ENCODE measurements at regions not wholly inside any gene's neighbourhood (a gene's known extent, or its start where the extent isn't known, plus 50 kb on each side); places are given as distances from the start of the nearest gene placed in this dataset.

DNA sequence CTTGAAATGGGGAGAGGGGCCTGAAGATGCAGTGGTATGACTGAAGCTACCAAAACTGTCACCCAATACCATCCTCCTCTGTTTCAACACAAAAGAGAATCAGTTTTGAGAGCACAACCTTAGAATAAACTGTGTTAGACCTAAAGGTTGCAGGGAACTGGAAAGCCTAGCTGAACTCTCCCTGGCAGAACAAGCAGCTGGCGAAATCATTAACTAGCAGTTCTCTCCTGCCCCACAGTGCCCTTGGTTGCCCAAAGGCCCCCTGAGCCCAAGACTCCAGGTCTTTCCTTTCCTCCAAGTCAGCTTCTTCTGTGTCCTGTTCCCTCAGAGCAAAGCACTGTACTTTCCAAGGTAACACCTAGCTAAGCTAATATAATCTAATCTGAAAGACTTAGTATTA is 135.4 kb upstream of the SLC30A5 start:
- Histone ChIP-seq H3K27ac (ENCODE audit: low read depth, low read length) (no peak overlapping the region), H3K27me3 (ENCODE audit: control insufficient read depth, insufficient read depth, low read length, poor library complexity, severe bottlenecking) (no peaks in the 10 kb centered on the region), H3K4me3 (ENCODE audit: low read length) (no peak overlapping the region), H3K36me3 (ENCODE audit: control insufficient read depth, insufficient read depth, low read length) (no peaks in the 10 kb centered on the region), H3K9ac (ENCODE audit: extremely low read depth, low read length, poor library complexity, severe bottlenecking) (no peak overlapping the region), H3K4me1 (ENCODE audit: control insufficient read depth, insufficient read depth, low read length) (peaks cover 5% of the 10 kb centered on the region), H3K9me3 (ENCODE audit: control insufficient read depth, low read length) (no peaks in the 10 kb centered on the region)
- Mint-ChIP-seq H3K9me3 (no peaks in the 10 kb centered on the region), H3K4me3 (no peak overlapping the region), H3K27me3 (ENCODE audit: insufficient read depth) (no peaks in the 10 kb centered on the region), H3K4me1 (peaks cover 10% of the 10 kb centered on the region), H3K36me3 (ENCODE audit: low read depth) (no peaks in the 10 kb centered on the region), H3K27ac (no peak overlapping the region)
- WGBS, 2 experiments (ENCODE audit: insufficient coverage in 1 of 2, insufficient read length in 1 of 2): 93% methylated on average over 1 of the region's 1 CpG; no CpG with 5 or more reads in 1 of the 2 experiments
- no peak for DNase-seq
- TF ChIP-seq, protein P1, sequence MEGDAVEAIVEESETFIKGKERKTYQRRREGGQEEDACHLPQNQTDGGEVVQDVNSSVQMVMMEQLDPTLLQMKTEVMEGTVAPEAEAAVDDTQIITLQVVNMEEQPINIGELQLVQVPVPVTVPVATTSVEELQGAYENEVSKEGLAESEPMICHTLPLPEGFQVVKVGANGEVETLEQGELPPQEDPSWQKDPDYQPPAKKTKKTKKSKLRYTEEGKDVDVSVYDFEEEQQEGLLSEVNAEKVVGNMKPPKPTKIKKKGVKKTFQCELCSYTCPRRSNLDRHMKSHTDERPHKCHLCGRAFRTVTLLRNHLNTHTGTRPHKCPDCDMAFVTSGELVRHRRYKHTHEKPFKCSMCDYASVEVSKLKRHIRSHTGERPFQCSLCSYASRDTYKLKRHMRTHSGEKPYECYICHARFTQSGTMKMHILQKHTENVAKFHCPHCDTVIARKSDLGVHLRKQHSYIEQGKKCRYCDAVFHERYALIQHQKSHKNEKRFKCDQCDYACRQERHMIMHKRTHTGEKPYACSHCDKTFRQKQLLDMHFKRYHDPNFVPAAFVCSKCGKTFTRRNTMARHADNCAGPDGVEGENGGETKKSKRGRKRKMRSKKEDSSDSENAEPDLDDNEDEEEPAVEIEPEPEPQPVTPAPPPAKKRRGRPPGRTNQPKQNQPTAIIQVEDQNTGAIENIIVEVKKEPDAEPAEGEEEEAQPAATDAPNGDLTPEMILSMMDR (conservative IDR thresholded peaks at IDR 0.05): no peak

DNA sequence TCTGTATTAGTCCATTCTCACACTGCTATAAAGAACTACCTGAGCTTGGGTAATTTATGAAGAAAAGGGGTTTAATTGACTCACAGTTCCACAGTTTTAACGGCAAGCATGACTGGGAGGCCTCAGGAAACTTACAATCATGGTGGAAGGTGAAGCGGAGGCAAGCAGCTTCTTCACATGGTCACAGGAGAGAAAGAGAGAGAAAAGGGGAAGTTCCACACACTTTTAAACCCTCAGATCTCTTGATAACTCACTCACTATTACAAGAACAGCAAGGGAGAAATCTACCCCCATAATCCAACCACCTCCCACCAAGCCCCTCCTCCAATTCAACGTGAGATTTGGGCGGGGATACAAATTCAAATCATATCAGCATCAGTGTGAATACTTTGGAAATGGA is 133.4 kb upstream of the SLC30A5 start:
- Mint-ChIP-seq H3K36me3 (ENCODE audit: low read depth) (no peaks in the 10 kb centered on the region), H3K4me3 (no peak overlapping the region), H3K27ac (no peak overlapping the region), H3K9me3 (no peaks in the 10 kb centered on the region), H3K27me3 (ENCODE audit: insufficient read depth) (no peaks in the 10 kb centered on the region), H3K4me1 (peaks cover 10% of the 10 kb centered on the region)
- no peak overlapping the region for H3K27ac ChIP-seq (ENCODE audit: low read depth, low read length)
- no peak overlapping the region for H3K9ac ChIP-seq (ENCODE audit: extremely low read depth, low read length, poor library complexity, severe bottlenecking)
- WGBS, 2 experiments (ENCODE audit: insufficient coverage in 1 of 2, insufficient read length in 1 of 2): 92 to 93% methylated on average over 4 of the region's 4 CpGs
- no peaks in the 10 kb centered on the region for H3K36me3 ChIP-seq (ENCODE audit: control insufficient read depth, insufficient read depth, low read length)
- TF ChIP-seq, protein P1 (conservative IDR thresholded peaks at IDR 0.05): no peak
- H3K9me3 ChIP-seq (ENCODE audit: control insufficient read depth, low read length): no peaks in the 10 kb centered on the region
- no peaks in the 10 kb centered on the region for H3K27me3 ChIP-seq (ENCODE audit: control insufficient read depth, insufficient read depth, low read length, poor library complexity, severe bottlenecking)
- no peak for DNase-seq
- H3K4me1 ChIP-seq (ENCODE audit: control insufficient read depth, insufficient read depth, low read length): peaks cover 5% of the 10 kb centered on the region
- no peak overlapping the region for H3K4me3 ChIP-seq (ENCODE audit: low read length)

DNA sequence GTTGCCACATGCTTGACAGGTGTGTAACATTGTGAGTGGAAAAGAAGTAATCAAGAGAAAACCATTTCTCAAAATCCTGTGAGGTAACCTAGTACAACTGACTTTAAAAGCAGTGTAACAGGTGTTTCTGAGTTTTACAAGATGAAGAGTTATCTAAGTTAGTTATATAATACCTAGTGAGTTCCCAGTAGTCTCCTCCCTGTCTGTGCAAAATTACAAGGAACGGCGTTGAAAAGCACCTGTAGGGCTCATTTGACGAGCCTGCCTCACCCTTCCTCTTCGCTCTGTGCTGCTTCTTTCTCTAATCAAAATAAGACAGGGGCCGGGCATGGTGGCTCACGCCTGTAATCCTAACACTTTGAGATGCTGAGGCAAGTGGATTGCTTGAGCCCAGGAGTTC is 132.9 kb upstream of the SLC30A5 start:
- Mint-ChIP-seq H3K4me3 (no peak overlapping the region), H3K27me3 (ENCODE audit: insufficient read depth) (no peaks in the 10 kb centered on the region), H3K9me3 (no peaks in the 10 kb centered on the region), H3K4me1 (peaks cover 10% of the 10 kb centered on the region), H3K36me3 (ENCODE audit: low read depth) (no peaks in the 10 kb centered on the region), H3K27ac (no peak overlapping the region)
- H3K27ac ChIP-seq (ENCODE audit: low read depth, low read length): no peak overlapping the region
- no peaks in the 10 kb centered on the region for H3K27me3 ChIP-seq (ENCODE audit: control insufficient read depth, insufficient read depth, low read length, poor library complexity, severe bottlenecking)
- no peaks in the 10 kb centered on the region for H3K36me3 ChIP-seq (ENCODE audit: control insufficient read depth, insufficient read depth, low read length)
- TF ChIP-seq, protein P1 (conservative IDR thresholded peaks at IDR 0.05): no peak
- 84 to 93% methylated on average over 4 to 6 of the region's 6 CpGs for WGBS, 2 experiments (ENCODE audit: insufficient coverage in 1 of 2, insufficient read length in 1 of 2)
- H3K9me3 ChIP-seq (ENCODE audit: control insufficient read depth, low read length): no peaks in the 10 kb centered on the region
- H3K9ac ChIP-seq (ENCODE audit: extremely low read depth, low read length, poor library complexity, severe bottlenecking): no peak overlapping the region
- peaks cover 5% of the 10 kb centered on the region for H3K4me1 ChIP-seq (ENCODE audit: control insufficient read depth, insufficient read depth, low read length)
- DNase-seq: no peak
- H3K4me3 ChIP-seq (ENCODE audit: low read length): no peak overlapping the region
